SU-DHL-6 (cell line): ENCODE measurements at regions not wholly inside any gene's neighbourhood (a gene's known extent, or its start where the extent isn't known, plus 50 kb on each side); places are given as distances from the start of the nearest gene placed in this dataset.
"Not testable (repeated sequence)": the region's sequence is repeated elsewhere in the genome, so short reads cannot be mapped to it uniquely, and the experiment has no call there.

ENCODE experiments used
- H2AFZ ChIP-seq: fragments of 200-600 bp; sonication (generic); 2 replicates; pipeline ENCODE4 v1.6.1; 2014; ENCODE audit warnings: low read depth, mild to moderate bottlenecking, moderate library complexity, mixed read lengths, antibody characterized with exemption, low read length; ENCODE audit not compliant: severe bottlenecking
- H3F3A ChIP-seq: fragments of 200-600 bp; shearing (Covaris generic); 2 replicates; pipeline ENCODE4 v1.6.0; 2016; ENCODE audit warnings: antibody characterized with exemption, mild to moderate bottlenecking; ENCODE audit not compliant: insufficient read depth
- H3K27ac ChIP-seq: fragments of 200-600 bp; sonication (generic); 2 replicates; pipeline ENCODE4 v1.5.1; 2016; ENCODE audit warnings: low read depth, mild to moderate bottlenecking, low read length, moderate library complexity, mixed read lengths
- H3K27me3 ChIP-seq: fragments of 200-600 bp; sonication (generic), shearing (Covaris generic); 2 replicates; pipeline ENCODE4 v1.6.0; 2014; ENCODE audit warnings: mild to moderate bottlenecking, low read length
- H3K36me3 ChIP-seq: fragments of 200-600 bp; sonication (generic); 2 replicates; pipeline ENCODE4 v1.6.1; 2014; ENCODE audit warnings: mild to moderate bottlenecking, low read length, mixed read lengths
- H3K4me2 ChIP-seq: fragments of 300-600, 200-600 bp; shearing (Covaris generic), sonication (generic); 2 replicates; pipeline ENCODE4 v1.6.0; 2014; ENCODE audit warnings: low read length, low read depth, mild to moderate bottlenecking; ENCODE audit not compliant: poor library complexity, severe bottlenecking
- H3K4me3 ChIP-seq: fragments of 200-600 bp; sonication (generic); 2 replicates; pipeline ENCODE4 v1.5.1; 2014; ENCODE audit warnings: antibody characterized with exemption, low read length, mild to moderate bottlenecking, mixed read lengths; ENCODE audit not compliant: insufficient read depth, poor library complexity, severe bottlenecking
- H3K79me2 ChIP-seq: fragments of 200-600 bp; sonication (generic); 2 replicates; pipeline ENCODE4 v1.6.1; 2014; ENCODE audit warnings: mild to moderate bottlenecking, low read length, moderate library complexity; ENCODE audit not compliant: insufficient read depth
- H3K9ac ChIP-seq: fragments of 200-600 bp; sonication (generic); 2 replicates; pipeline ENCODE4 v1.7.0; 2014; ENCODE audit warnings: mild to moderate bottlenecking, low read length
- H3K9me2 ChIP-seq: fragments of 200-600 bp; sonication (generic); replicated peaks from 2 replicates; pipeline ENCODE4 v1.6.1; 2014; ENCODE audit warnings: low read length; ENCODE audit not compliant: insufficient read depth
- H3K9me3 ChIP-seq: fragments of 200-600 bp; sonication (generic); 2 replicates; pipeline ENCODE4 v1.6.1; 2014; ENCODE audit warnings: low read length, mixed read lengths; ENCODE audit not compliant: insufficient read depth
- H4K20me1 ChIP-seq: fragments of 200-600 bp; sonication (generic); 2 replicates; pipeline ENCODE4 v1.6.1; 2014; ENCODE audit warnings: low read depth, mild to moderate bottlenecking, antibody characterized with exemption, low read length, moderate library complexity, mixed read lengths

- not testable (repeated sequence) for H3K79me2 ChIP-seq, H2AFZ ChIP-seq, H3K9ac ChIP-seq, H3K9me3 ChIP-seq, H4K20me1 ChIP-seq, H3F3A ChIP-seq, H3K4me2 ChIP-seq, H3K36me3 ChIP-seq, H3K27me3 ChIP-seq, H3K27ac ChIP-seq, H3K9me2 ChIP-seq, H3K4me3 ChIP-seq
These were observed 3995.2 kb upstream of the TPTE start for GRCh38 chr21:6526213-6526612.

GRCh38 chr21:6530655-6531054 is 3990.7 kb upstream of the TPTE start:
- H3F3A ChIP-seq, H3K36me3 ChIP-seq, H3K9ac ChIP-seq, H2AFZ ChIP-seq, H4K20me1 ChIP-seq, H3K9me3 ChIP-seq, H3K9me2 ChIP-seq, H3K27ac ChIP-seq, H3K27me3 ChIP-seq, H3K4me2 ChIP-seq, H3K4me3 ChIP-seq, H3K79me2 ChIP-seq: not testable (repeated sequence)

- H3K9me2 ChIP-seq, H3K9me3 ChIP-seq, H3F3A ChIP-seq, H2AFZ ChIP-seq, H3K4me2 ChIP-seq, H3K36me3 ChIP-seq, H3K4me3 ChIP-seq, H3K27ac ChIP-seq, H3K9ac ChIP-seq, H4K20me1 ChIP-seq, H3K27me3 ChIP-seq, H3K79me2 ChIP-seq: not testable (repeated sequence)
These were observed 3988.1 kb upstream of the TPTE start for GRCh38 chr21:6533261-6533660.

GRCh38 chr21:6538320-6538719 is 3983.1 kb upstream of the TPTE start:
- H3K9me3 ChIP-seq, H3K36me3 ChIP-seq, H3K79me2 ChIP-seq, H3K9ac ChIP-seq, H3K27ac ChIP-seq, H4K20me1 ChIP-seq, H3K9me2 ChIP-seq, H3K4me2 ChIP-seq, H3K4me3 ChIP-seq, H2AFZ ChIP-seq, H3K27me3 ChIP-seq, H3F3A ChIP-seq: not testable (repeated sequence)

- not testable (repeated sequence) for H3K9me2 ChIP-seq, H4K20me1 ChIP-seq, H3K4me3 ChIP-seq, H3K79me2 ChIP-seq, H3F3A ChIP-seq, H3K36me3 ChIP-seq, H2AFZ ChIP-seq, H3K27ac ChIP-seq, H3K27me3 ChIP-seq, H3K4me2 ChIP-seq, H3K9me3 ChIP-seq, H3K9ac ChIP-seq
These were observed 3981.7 kb upstream of the TPTE start for GRCh38 chr21:6539688-6540087.

- H3K9me2 ChIP-seq, H3K4me3 ChIP-seq, H3K27ac ChIP-seq, H4K20me1 ChIP-seq, H2AFZ ChIP-seq, H3K4me2 ChIP-seq, H3K79me2 ChIP-seq, H3K9me3 ChIP-seq, H3K9ac ChIP-seq, H3F3A ChIP-seq, H3K27me3 ChIP-seq, H3K36me3 ChIP-seq: not testable (repeated sequence)
These were observed 3980.3 kb upstream of the TPTE start for GRCh38 chr21:6541036-6541435.

GRCh38 chr21:6545288-6545687 is 3976.1 kb upstream of the TPTE start:
- not testable (repeated sequence) for H3K27me3 ChIP-seq, H3K36me3 ChIP-seq

GRCh38 chr21:6551045-6551444 is 3970.3 kb upstream of the TPTE start:
- not testable (repeated sequence) for H3K4me3 ChIP-seq, H3K79me2 ChIP-seq, H2AFZ ChIP-seq, H3K4me2 ChIP-seq, H3K9me2 ChIP-seq, H3K27ac ChIP-seq, H3K9me3 ChIP-seq, H4K20me1 ChIP-seq, H3K36me3 ChIP-seq, H3K27me3 ChIP-seq, H3F3A ChIP-seq, H3K9ac ChIP-seq

More at GRCh38 chr21:6545288-6545687, 3976.1 kb upstream of the TPTE start:
- H3K4me2 ChIP-seq, H2AFZ ChIP-seq, H3K9me3 ChIP-seq, H3F3A ChIP-seq, H3K79me2 ChIP-seq, H3K9me2 ChIP-seq, H4K20me1 ChIP-seq, H3K27ac ChIP-seq, H3K4me3 ChIP-seq, H3K9ac ChIP-seq: not testable (repeated sequence)
